Activated CD8-positive, alpha-beta memory T cell treated with anti-CD3 and anti-CD28 coated beads for 36 hours (primary cell): ENCODE measurements at regions not wholly inside any gene's neighbourhood (a gene's known extent, or its start where the extent isn't known, plus 50 kb on each side); places are given as distances from the start of the nearest gene placed in this dataset.
"Not testable (repeated sequence)": the region's sequence is repeated elsewhere in the genome, so short reads cannot be mapped to it uniquely, and the experiment has no call there.

Source experiments
- CTCF ChIA-PET: fragments of 350-600 bp; sonication (Branson Sonifier 250); formaldehyde crosslinking; loops from one replicate; lab custom pipeline; 2021; ENCODE audit warnings: antibody characterized with exemption; lab: Charles Lee
- POLR2A ChIA-PET: fragments of 350-600 bp; sonication (Branson Sonifier 250); formaldehyde crosslinking; loops from one replicate; lab custom pipeline; 2021; ENCODE audit warnings: antibody characterized with exemption; lab: Charles Lee

DNA sequence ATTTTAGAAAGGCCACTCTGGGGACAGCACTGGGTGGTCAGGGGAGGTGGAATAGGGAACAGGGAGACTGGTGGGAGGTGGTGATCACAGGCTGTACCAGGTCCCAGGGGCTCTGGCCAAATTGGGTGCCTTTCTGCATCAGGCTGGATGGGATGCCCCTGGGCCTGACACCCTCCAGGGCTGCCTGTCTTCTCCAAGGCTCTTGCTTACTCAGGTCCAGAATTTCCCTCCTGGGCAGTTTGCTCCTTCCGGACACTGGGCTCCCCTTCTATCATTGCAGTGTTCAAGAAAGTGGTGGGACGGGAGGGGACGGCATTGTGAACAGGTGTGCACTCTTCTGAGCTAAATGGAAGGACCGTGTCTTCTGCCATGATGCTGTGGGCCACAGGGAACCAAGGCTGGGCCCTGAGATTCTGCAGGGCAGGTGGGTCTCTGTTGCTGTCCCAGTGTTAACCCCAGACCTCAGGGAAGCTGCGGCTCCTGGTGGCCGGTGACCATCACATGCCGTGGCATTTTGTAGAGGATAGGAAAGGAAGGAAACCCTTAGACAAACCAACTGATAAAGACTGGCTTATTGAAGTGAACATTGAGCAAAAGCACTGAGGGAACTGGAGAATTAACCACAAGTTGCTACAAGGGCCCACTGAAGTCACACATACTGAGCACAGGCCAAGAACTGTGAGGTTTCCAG is 93.7 kb upstream of the HS6ST1 start:
- ChIA-PET CTCF (no interaction called here), POLR2A (no interaction called here)

DNA sequence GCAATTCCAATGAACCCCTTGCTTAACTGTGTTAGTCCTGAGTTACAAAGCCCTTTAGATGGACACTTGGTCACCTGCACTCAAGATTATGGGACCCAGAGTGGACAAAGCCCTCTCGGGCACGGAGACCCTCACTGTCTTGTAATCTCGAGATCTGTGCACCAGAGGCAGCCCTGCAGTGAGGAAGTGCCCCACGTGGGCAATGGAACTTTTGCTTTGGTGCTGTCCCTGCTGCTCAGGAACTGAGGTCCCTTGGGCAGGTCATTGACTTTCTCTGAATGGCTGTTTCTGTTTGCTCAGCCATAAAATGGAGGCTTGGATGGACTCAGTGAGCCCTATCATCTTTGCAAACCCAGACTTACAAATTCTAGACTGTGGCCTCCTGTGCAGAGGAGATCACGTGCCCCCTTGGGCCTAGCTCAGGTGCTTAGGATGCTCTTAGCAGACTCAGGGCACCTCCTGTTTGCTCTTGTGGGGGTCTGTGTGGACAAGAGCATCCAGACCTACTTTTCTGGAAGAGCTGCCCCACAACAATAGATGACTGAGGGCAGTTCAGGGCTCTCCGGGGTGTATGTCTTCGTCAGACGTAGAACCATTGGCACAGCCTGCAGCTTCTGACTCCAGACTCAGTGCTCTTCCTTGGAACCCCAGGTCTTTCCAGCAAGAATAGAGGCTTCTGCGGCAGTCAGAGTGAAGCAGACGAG is 94.5 kb upstream of the HS6ST1 start:
- ChIA-PET CTCF (no interaction called here), POLR2A (no interaction called here)

DNA sequence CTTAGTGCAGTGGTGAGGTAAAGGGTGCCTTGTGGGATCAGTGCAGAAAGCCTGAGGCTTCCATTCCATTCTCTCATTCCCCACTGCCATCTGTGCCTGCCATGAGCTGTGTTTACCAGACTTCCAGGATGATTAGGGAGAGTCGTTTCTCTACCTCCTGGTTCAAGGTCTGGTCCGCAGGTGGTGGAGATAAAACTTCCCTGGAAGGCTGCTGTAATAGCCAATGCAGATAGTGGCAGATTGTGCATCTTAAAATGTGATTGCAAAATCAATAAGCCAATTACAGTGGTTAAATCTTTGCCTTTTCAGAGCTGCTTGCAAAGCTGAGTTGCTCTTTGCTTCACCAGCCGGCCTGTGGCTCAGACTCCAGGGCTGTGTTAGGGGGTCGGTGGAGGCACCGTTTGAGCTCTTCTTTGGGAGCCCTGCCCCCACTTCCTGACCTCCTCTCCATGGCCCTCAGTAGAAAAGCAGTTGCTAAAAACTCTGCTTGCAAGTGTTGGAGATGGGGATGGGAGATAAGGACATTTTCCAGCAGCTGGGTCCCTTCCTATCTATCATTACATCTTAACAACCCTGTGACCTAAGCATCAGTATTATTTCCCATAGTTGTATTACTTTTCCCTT is 95.2 kb upstream of the HS6ST1 start:
- ChIA-PET CTCF (interaction anchor here (0.5 kb wide), 1 partner anchor 350 kb away, joined by 3 read pairs; no protein-coding TSS in a partner anchor), POLR2A (no interaction called here)

DNA sequence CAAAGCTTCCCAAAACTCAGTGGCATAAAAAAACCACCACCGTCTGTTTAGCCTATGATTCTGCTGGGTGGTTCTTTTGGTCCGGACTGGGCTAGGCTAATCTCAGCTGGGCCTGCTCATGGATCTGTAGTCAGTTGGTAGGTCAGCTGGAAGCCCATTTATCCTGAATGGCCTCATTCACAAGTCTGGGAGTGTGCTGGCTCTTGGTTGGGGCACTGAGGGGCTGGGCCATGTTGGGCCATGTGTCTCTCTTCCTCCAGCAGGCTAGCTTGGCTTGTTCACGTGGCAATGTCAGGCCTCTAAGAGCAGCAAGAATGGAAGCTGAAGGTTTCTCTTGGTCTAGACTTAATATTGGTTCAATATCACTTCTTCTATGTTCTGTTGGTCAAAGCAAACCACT is 95.7 kb upstream of the HS6ST1 start:
- CTCF ChIA-PET: interaction anchor here (0.5 kb wide), 1 partner anchor 350 kb away, joined by 3 read pairs; no protein-coding TSS in a partner anchor
- POLR2A ChIA-PET: no interaction called here

DNA sequence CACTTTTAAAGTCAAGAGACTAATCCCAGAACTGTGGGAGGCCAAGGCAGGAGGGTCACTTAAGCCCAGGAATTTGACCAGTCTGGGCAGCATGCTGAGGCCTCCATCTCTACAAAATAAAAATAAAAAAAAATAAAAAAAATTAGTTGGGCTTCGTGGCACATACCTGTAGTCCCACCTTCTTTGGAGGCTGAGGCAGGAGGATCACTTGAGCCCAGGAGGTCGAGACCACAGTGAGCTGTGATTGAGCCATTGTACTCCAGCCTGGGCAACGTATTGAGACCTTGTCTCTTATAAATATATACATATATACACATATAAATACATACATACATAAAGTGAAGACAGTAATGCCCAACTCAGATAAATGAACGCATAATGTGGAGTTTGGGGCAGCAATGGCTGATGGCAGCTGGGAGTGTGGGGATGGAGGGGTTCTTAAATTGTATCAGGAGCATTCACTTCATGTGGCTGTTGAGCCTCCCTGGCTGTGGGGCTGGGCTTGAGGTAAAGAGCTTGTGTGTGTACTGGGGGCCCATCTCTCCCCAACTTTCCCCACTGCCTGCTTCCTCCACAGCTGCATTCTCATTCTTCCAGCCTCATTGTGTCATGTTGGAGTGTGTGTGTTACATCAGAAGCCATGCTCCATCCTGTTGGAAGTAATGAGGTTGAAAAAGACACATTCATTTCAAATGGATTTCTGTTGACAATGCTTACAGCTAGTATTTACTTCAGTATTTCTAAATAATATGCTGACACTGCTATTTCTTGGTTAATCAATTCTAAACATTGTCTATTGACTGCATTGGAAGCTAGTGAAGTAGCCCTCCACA is 96.5 kb upstream of the HS6ST1 start:
- ChIA-PET POLR2A (no interaction called here), CTCF (no interaction called here)

DNA sequence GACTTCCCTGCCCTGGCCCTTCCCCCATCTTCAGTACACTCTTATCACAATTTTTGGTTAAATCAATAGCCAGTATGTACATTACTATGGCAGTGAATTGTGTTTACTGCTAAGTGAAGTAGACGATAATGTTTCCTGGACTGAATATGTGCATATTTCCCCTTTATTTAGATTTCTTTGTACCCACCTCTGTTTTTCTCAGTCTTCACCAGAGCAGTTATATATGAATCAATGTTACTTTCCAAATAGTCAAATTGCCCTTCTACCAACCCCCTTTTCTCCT is 97.1 kb upstream of the HS6ST1 start:
- ChIA-PET CTCF (no interaction called here), POLR2A (no interaction called here)

DNA sequence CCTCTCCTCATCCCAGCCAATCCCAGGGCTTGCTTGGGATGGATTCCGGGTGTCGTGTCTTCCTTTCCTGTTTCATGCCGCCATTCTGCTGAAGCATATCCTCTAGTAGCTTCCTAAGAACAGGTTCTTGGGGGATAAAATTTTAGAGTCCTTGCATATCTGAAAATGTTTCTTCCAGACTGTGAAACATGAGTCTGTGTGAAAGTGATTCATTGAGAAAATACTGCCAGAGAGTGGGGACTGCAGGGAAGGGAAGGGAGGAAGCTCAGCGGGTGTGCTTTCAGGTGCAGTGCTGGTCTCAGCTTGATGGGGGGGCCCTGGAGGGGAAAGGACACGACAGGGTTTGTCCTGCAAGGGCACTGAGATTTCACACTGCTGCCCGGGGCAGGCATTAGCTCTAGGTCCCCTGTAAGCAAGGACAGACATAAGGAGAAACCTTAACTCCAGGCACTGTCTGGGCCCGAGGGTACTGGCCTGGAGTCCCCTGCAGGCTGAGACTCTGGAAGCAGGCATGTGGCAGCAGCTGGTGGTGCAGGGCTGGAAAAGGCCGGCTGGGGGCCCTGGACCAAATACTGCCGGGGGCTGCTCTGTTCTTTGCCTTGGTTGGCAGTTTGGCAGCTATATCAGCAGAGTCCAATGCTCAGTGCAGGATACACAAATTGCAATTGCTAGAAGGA is 97.6 kb upstream of the HS6ST1 start:
- POLR2A ChIA-PET: no interaction called here

DNA sequence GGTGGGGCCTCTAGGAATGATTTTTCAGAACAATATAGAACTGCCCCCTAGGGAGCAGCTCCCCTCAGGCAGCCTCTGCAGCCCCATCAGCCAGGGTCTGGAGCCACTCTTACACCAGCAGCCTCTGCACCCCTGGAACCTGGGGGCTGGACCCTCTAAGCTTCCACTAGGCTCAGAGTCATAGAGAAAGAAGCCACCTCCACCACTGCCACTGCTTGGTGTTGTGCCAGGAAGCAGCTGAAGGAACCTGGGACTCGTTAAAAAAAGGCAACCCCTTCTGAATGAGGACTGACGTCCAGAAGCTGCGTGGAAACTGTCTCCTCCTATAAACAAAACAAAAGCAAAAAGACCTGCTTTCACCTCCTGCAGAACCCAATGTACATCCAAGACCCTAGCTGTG is 98.1 kb upstream of the HS6ST1 start:
- CTCF ChIA-PET: no interaction called here
- POLR2A ChIA-PET: no interaction called here

More for the DNA sequence above, 97.6 kb upstream of the HS6ST1 start:
- CTCF ChIA-PET: no interaction called here

DNA sequence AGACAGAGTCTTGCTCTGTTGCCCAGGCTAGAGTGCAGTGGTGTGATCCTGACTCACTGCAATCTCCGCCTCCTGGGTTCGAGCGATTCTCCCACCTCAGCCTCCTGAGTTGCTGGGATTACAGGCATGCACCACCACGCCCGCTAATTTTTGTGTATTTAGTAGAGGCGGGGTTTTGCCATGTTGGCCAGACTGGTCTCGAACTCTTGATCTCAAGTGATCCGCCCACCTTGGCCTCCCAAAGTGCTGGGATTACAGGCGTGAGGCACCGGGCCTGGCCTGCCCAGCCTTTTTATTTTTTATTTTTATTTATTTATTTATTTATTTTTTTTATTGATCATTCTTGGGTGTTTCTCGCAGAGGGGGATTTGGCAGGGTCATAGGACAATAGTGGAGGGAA is 98.6 kb upstream of the HS6ST1 start:
- CTCF ChIA-PET, POLR2A ChIA-PET: not testable (repeated sequence)

DNA sequence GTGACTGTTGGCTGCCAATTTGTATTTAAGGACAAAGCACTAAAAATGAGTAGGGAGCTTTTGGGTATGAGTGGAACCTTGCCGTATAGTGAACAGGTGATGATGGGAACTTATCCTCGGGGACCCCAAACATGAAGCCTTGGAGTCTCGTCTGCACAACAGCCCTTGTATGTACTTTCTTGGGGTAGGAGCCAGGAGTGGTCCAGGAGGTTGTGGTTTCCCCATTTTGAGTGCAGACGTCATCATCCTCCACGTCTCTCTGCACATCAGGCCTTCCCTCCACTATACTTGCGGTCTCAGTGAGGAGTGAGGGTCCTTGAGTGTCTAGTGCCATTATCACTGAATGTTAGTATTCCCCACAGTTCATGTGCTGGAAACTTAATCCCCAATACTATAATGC is 101.5 kb upstream of the HS6ST1 start:
- POLR2A ChIA-PET: no interaction called here

DNA sequence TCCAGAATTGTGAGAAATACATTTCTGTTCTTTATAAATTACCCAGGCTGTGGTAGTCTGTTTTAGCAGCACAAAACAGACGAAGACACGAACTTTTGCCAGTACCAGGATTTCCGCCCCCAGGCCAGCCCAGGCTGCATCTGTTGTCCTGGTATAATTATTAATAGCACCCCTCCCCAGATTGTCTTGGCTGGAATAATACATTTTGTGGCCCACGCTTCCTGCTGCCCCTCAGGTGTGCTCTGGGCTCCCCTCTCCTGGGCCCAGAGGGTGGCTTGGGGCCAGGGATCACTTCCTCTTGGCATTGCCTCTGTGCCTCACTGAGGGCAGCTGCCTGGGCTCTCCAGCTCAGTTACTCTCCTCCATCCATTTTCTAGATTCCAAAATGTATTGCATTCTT is 102.1 kb upstream of the HS6ST1 start:
- ChIA-PET CTCF (no interaction called here), POLR2A (no interaction called here)

More for the DNA sequence above, 101.5 kb upstream of the HS6ST1 start:
- CTCF ChIA-PET: no interaction called here

DNA sequence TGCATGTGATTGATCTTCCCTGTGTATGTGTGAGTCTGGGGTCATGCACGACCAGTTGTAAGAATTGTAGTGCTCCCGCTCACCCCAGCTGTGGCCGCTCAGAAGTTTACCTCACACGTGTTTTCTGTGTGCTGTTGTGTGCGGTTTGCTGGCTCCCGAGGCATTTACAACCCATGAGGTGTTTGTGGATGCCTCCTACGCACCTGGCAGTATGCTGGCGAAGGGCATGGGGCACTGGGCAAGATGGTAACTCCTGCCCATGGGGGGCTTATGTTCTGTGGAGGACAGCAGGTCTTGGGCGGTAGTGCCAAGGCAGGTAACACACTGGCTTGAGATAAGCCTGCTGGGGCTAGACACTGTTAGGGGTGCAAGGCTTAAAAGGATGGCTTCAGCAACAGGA is 102.6 kb upstream of the HS6ST1 start:
- POLR2A ChIA-PET: no interaction called here
- CTCF ChIA-PET: no interaction called here

DNA sequence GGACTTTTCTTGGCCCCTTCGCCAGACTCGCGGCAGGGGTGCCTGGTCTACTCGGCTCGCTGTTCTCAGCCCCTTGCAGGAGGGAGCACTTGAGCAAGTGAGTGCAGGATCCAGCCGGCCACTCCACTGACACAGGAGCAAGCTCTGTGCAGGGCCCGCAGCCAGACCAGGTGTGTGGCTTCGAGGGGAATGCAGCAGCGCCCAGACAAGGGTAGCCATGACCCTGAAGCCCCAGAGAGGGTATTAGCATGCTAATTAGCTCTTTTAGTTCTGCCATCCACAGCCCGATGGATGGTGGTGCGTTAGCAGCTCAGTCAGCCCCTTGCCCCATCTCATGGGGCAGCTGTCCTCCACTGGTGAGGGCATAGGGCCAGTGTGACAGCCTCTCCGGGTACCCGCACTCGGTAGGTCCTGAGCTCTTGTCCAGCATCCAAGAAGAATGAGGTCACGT is 103.2 kb upstream of the HS6ST1 start:
- ChIA-PET CTCF (no interaction called here), POLR2A (no interaction called here)

DNA sequence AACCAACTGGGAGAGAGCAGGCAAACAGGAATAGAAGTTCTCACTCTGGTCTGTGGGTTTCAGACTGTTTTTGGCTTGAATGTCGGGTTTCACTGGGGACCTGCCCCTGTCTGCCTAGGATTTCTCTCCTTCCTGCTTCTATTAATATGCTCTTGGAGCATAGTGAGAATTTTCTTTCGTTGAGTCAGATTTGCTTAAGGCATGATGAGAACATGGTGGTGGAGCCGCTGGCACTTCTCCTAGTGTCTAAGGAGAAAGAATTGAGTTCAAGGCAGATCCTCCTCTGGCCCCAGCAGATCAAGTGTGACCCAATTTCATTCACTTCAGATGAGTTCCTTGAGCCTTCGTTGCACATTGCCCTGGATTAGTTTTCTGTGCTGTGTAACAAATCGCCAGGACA is 103.9 kb upstream of the HS6ST1 start:
- ChIA-PET CTCF (no interaction called here), POLR2A (no interaction called here)

DNA sequence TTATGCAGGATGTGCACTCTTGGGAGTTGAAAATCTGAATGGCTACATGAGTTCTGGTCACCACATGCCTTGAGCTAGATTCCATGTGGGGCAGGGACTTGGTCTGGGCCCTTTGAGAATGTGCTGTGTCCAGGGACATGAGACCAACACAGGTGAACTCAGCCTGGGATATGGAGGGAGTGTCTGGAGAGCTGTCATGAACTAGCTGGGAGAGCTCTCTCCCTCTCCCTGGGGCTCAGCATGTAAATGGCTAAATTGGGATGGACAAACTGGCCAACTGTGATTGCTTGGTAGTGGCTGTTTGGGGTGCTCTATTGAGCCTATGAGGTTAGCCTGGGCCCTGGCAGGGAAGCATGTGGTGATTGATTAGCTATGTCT is 105.1 kb upstream of the HS6ST1 start:
- CTCF ChIA-PET: no interaction called here
- POLR2A ChIA-PET: no interaction called here

DNA sequence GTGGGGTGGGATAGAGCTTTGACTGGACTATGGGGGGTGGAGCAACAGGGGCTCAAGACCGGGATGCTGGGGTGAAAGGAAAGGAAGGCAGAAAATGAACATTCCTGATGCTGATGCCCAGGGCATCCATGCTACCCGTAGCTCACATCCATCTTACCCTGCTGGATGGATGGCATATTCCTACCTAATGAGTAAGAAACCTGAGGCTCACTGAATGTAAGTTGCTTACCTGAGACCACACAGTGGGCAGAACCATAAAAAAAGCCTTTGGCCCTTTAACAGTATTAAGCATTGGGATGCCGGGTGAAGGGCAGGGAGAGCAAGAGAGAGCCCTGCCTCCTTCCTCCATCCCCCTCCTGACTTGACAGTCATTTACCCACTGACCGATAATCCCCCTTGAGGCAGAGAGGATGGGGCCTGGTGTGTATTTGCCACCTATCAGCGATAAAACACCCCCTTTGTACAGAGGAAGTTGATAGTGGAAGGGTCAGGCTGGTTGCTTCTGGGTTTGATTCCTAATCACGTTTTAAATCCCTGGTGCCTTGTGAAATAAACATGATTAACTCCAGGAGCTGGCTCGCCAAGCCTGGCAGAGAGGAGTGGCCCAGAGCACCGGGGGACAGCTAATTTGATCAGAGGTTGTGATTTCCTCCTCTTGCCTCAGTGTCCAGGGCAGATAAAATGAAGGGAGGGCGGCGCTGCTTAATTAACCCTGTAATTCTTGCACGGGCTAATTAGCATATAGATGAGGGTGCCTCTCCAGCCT is 105.9 kb upstream of the HS6ST1 start:
- CTCF ChIA-PET: no interaction called here
- POLR2A ChIA-PET: no interaction called here

DNA sequence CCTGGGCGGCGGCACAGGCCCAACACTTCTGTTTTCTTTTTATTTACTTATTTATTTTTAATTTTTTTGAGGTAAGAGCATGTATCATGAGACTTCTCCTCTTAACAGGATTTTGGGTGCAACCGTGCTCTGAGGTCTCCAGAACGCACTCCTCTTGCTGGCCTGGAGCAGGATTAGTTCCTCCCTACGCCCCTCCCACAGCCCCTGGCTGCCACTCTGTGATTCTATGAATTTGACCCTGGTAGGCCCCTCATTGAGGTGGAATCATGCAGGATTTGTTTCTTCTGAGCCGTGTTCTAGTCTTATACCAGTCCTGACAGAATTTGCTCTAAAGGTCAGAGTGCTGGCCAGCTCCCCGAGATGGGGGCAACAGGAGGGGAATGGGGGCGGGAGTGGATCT is 106.5 kb upstream of the HS6ST1 start:
- CTCF ChIA-PET: no interaction called here
- POLR2A ChIA-PET: no interaction called here

DNA sequence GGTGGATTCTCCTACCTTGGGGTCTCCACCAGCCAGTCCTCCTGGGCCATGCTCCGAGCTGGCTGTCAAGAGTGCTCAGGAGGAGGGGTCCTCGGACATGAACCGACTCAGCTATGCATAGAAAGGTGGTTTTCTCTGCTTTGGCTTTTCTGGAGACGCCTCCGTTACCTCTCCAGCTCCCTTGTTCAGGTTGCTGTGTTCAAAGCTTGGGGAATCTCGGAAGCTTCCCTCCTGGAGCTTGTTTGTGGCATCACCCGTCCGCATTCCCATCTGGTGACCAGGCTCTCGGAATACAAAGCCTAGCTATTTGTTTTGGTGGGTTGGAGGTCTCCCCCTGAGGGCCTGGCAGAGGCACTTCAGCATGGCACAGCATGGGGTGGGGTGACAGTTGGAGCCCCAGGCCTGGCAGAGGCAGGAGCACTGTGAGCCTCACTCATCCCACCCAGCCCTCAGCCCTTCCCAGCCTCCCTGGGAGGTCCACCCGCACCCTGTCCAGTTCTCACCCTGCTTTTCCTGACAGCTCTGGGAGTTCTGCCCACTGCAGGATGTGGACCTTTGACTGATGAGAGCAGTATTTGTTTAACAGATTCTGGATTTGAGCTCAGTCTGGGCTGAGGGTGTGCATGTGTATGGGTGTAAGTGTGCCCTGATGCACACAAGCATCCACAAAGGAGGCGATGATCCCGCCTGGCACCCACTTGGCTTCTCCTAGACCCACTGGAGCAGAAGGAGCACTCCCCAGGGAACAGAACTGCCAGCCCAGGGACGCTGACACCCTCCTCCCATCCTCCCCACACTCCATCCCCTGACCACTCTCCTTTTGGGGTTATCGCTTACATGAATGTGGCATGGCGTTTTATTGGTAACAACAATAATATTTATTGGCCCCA is 107.3 kb upstream of the HS6ST1 start:
- POLR2A ChIA-PET: no interaction called here
- CTCF ChIA-PET: no interaction called here
